GM12878 (cell line): ENCODE measurements at regions not wholly inside any gene's neighbourhood (a gene's known extent, or its start where the extent isn't known, plus 50 kb on each side); places are given as distances from the start of the nearest gene placed in this dataset.
A peak's percentile ranks its signal among the peaks of the same experiment; 100 is the strongest.

Source experiments
- ATAC-seq: fragments of 200-7000 bp; cut with Tn5 transposase; 3 replicates; pipeline ENCODE4 v1.9.1; 2020; ENCODE audit warnings: mild to moderate bottlenecking, moderate library complexity
- BruUV-seq: library from RNA; stranded (reverse); fragments of 400-500 nt; replicated peaks from 2 replicates; lab custom pipeline; 2021; lab: Mats Ljungman, UMichigan
- CTCF ChIA-PET: fragments of 300-600 bp; sonication (Branson Sonifier 250); formaldehyde crosslinking; extraction: SDS; loops from one replicate; lab custom pipeline; 2021; ENCODE audit warnings: inconsistent platforms; lab: Yijun Ruan, JAX
- POLR2A ChIA-PET: fragments of 350-600 bp; formaldehyde crosslinking; extraction: SDS; loops from one replicate; lab custom pipeline; 2021; ENCODE audit warnings: inconsistent platforms; lab: Charles Lee
- RAD21 ChIA-PET: fragments of 300-600 bp; sonication (Branson Sonifier 250); formaldehyde crosslinking; loops from one replicate; lab custom pipeline; 2023; ENCODE audit warnings: antibody characterized with exemption; ENCODE audit not compliant: unreplicated experiment; lab: Charles Lee
- SMC1A ChIA-PET: fragments of 300-600 bp; sonication (Branson Sonifier 250); formaldehyde crosslinking; loops from one replicate; lab custom pipeline; 2023; ENCODE audit not compliant: unreplicated experiment, uncharacterized antibody; lab: Charles Lee
- DNase-seq: peaks from one replicate; pipeline ENCODE4 v3.0.0-alpha.2; 2011; ENCODE audit warnings: low read depth, low spot score
- FAIRE-seq: peaks from 3 replicates; lab custom pipeline; 2011; peaks lifted over from hg19 to GRCh38; lab: Jason Lieb, UNC
- H2AFZ ChIP-seq: 2 replicates; pipeline ENCODE4 v1.6.0; 2011; ENCODE audit warnings: low read depth, low read length, control low read depth; ENCODE audit not compliant: control insufficient read depth
- H3K27ac ChIP-seq: 2 replicates; pipeline ENCODE4 v1.5.1; 2011; ENCODE audit warnings: control low read depth; ENCODE audit not compliant: control insufficient read depth, insufficient read depth
- H3K27me3 ChIP-seq, 2 experiments: replicated peaks in 1 of 2; 2 replicates each; pipeline versions ENCODE4 v1.6.0 to v1.6.1; 2011; ENCODE audit warnings: low read length in 1 of 2; ENCODE audit not compliant: control insufficient read depth in 2 of 2, insufficient read depth in 2 of 2
- H3K36me3 ChIP-seq, 2 experiments: 2 replicates each; pipeline ENCODE4 v1.5.1; 2011; ENCODE audit warnings: low read length in 1 of 2; ENCODE audit not compliant: control insufficient read depth in 2 of 2, insufficient read depth in 2 of 2
- H3K4me1 ChIP-seq: 2 replicates; pipeline ENCODE4 v1.6.1; 2011; ENCODE audit warnings: mild to moderate bottlenecking, low read length, moderate library complexity, mixed read lengths; ENCODE audit not compliant: control insufficient read depth, insufficient read depth
- H3K4me2 ChIP-seq: 2 replicates; pipeline ENCODE4 v1.6.0; 2011; ENCODE audit warnings: control low read depth; ENCODE audit not compliant: control insufficient read depth, insufficient read depth
- H3K4me3 ChIP-seq: fragments of 200-600 bp; sonication (generic); 2 replicates; pipeline ENCODE4 v1.5.1; 2016
- H3K79me2 ChIP-seq: 2 replicates; pipeline ENCODE4 v1.6.0; 2011; ENCODE audit warnings: low read length; ENCODE audit not compliant: control insufficient read depth, insufficient read depth
- H3K9ac ChIP-seq: 2 replicates; pipeline ENCODE4 v1.8.0; 2011; ENCODE audit warnings: low read length, control low read depth, mixed read lengths; ENCODE audit not compliant: control insufficient read depth, insufficient read depth
- H3K9me3 ChIP-seq: replicated peaks from 3 replicates; pipeline ENCODE4 v1.5.1; 2011; ENCODE audit warnings: mild to moderate bottlenecking, low read length; ENCODE audit not compliant: control insufficient read depth, insufficient read depth
- H4K20me1 ChIP-seq: 2 replicates; pipeline ENCODE4 v1.6.0; 2011; ENCODE audit not compliant: control insufficient read depth, insufficient read depth
- BHLHE40 ChIP-seq, 2 experiments: fragments of 450-650 bp in 1 of 2; IDR thresholded peaks; 2 replicates each; pipeline ENCODE4 v1.6.1; 2011 to 2017; ENCODE audit warnings: low read depth in 2 of 2, borderline replicate concordance in 1 of 2, improper control_type of control experiment in 1 of 2, low read length in 1 of 2, mild to moderate bottlenecking in 1 of 2
- ZNF274 ChIP-seq: IDR thresholded peaks from one replicate; pipeline ENCODE4 v1.8.0; 2011; ENCODE audit not compliant: insufficient read length, insufficient read depth
- WGBS: methylation state at CpG from one replicate; pipeline ENCODE4 v1.1.6; 2016; ENCODE audit warnings: low lambda C conversion rate; ENCODE audit not compliant: insufficient replicate concordance, insufficient coverage; ENCODE audit errors: missing lambda C conversion rate; 5-methylcytosine and 5-hydroxymethylcytosine counted together
- in situ Hi-C: fragments of 300-500 bp; cut with MboI; formaldehyde crosslinking; loops from 9 replicates; pipeline ENCODE4 v1.14.3; 2018; ENCODE audit warnings: mixed read lengths
- intact Hi-C: fragments of 100-400 bp; cut with micrococcal nuclease; formaldehyde crosslinking; loops from one replicate; pipeline ENCODE4 v1.14.2; 2022; ENCODE audit not compliant: unreplicated experiment

DNA sequence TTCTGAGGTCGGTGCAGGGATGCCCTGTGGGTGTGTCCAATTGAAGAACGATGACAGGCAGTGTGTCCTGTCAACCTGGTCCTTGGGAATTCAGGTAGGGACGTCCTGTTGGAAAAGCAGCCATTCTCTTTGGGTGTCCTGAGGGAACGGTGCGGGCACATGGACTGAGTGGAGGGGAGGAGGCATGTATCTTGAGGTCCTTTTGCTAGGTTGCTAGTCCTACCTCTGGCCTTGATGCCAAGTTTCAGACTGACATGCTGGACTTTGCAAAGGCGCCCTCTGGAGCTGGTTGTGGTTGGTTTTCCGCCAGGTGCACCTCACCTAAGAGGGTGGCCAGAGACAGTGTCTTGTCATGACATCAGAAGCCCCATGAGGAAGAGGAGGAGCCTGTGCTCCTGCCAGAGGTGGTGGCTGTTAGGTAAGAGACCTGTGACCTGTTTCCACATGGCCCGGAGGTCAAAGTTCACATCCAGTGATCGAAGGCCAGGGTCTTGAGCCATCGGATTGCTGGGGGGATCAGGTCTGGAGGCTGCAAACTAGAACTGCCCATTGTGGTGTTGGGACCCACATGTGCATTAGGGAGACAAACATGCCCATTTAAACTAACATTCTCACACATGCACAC, 106.3 kb downstream of the SNRPN start:
- Histone ChIP-seq H4K20me1 (no peaks in the 10 kb centered on the region), H3K4me1 (no peaks in the 10 kb centered on the region), H3K27me3 (no peaks in the 10 kb centered on the region), H3K36me3 (peaks cover 0 to 4% of the 10 kb centered on the region in 2 experiments; a peak in 2 of 4 replicates), H3K27ac (no peak overlapping the region), H2AFZ (no peak overlapping the region), H3K9ac (no peak overlapping the region), H3K4me3 (no peak overlapping the region), H3K4me2 (no peak overlapping the region), H3K79me2 (no peaks in the 10 kb centered on the region), H3K9me3 (peaks cover 72% of the 10 kb centered on the region)
- TF ChIP-seq ZNF274, result no peak
- no peak for FAIRE-seq
- in situ Hi-C loops, result no loop called here
- BruUV-seq, result no TSS peak
- CTCF ChIA-PET, result no interaction called here
- no peak for ATAC-seq
- DNase-seq, result no peak
- POLR2A ChIA-PET, result no interaction called here
- RAD21 ChIA-PET, result no interaction called here
- SMC1A ChIA-PET, result no interaction called here
- intact Hi-C loops, result no loop called here
- 67% methylated on average over 10 of the region's 10 CpGs for WGBS

- CTCF ChIA-PET, result no interaction called here
Observed at GRCh38 chr15:25061808-25062550, 107.2 kb downstream of the SNRPN start.

More at GRCh38 chr15:25061808-25062550, 107.2 kb downstream of the SNRPN start:
- Histone ChIP-seq H3K27ac (no peak overlapping the region), H3K4me3 (no peak overlapping the region), H3K79me2 (no peaks in the 10 kb centered on the region), H3K27me3 (no peaks in the 10 kb centered on the region), H3K4me1 (no peaks in the 10 kb centered on the region), H3K9ac (no peak overlapping the region), H4K20me1 (no peaks in the 10 kb centered on the region), H2AFZ (no peak overlapping the region), H3K9me3 (peaks cover 75% of the 10 kb centered on the region), H3K36me3 (peaks cover 0 to 4% of the 10 kb centered on the region in 2 experiments; a peak in 2 of 4 replicates), H3K4me2 (no peak overlapping the region)
- FAIRE-seq (no peak), ATAC-seq (no peak), DNase-seq (no peak)
- SMC1A ChIA-PET, result no interaction called here
- 54% methylated on average over 23 of the region's 23 CpGs for WGBS
- POLR2A ChIA-PET, result no interaction called here
- RAD21 ChIA-PET, result no interaction called here
- intact Hi-C loops, result no loop called here
- in situ Hi-C loops, result no loop called here
- TF ChIP-seq ZNF274 (peak; percentile 68), BHLHE40 (IDR thresholded peaks at IDR 0.05; ENCODE audit: borderline replicate concordance in 1 of 2, low read depth in 2 of 2, low read length in 1 of 2) (no peak)
- no TSS peak for BruUV-seq
